Fibroblast of villous mesenchyme (primary cell): ENCODE measurements at regions not wholly inside any gene's neighbourhood (a gene's known extent, or its start where the extent isn't known, plus 50 kb on each side); places are given as distances from the start of the nearest gene placed in this dataset.

Experiments used
- DNase-seq: peaks from one replicate; pipeline ENCODE4 v3.0.0-alpha.2; 2010; ENCODE audit warnings: low read depth
- H3K4me3 ChIP-seq: 2 replicates; pipeline ENCODE4 v1.5.1; 2011; ENCODE audit warnings: low read depth, mild to moderate bottlenecking, low read length
- CTCF ChIP-seq: IDR thresholded peaks from 2 replicates; pipeline ENCODE4 v1.5.1; 2012; ENCODE audit warnings: low read depth, mild to moderate bottlenecking, low read length; ENCODE audit not compliant: insufficient read depth

GRCh38 chr1:29728703-29729102 lies 492.4 kb downstream of the PTPRU start:
- no peak for TF ChIP-seq CTCF
- no peak overlapping the region for H3K4me3 ChIP-seq
- DNase-seq = no peak

GRCh38 chr1:29725262-29725661 lies 488.9 kb downstream of the PTPRU start:
- no peak for DNase-seq
- TF ChIP-seq CTCF = no peak

GRCh38 chr1:29722598-29722997 lies 486.3 kb downstream of the PTPRU start:
- no peak for TF ChIP-seq CTCF
- H3K4me3 ChIP-seq = no peak overlapping the region
- DNase-seq = no peak

More at GRCh38 chr1:29725262-29725661, 488.9 kb downstream of the PTPRU start:
- H3K4me3 ChIP-seq = no peak overlapping the region

- DNase-seq = no peak
- TF ChIP-seq CTCF = no peak
Observed at GRCh38 chr1:29719253-29719652, 482.9 kb downstream of the PTPRU start.

GRCh38 chr1:29718791-29719190 lies 482.5 kb downstream of the PTPRU start:
- DNase-seq = no peak
- H3K4me3 ChIP-seq = no peak overlapping the region
- TF ChIP-seq CTCF = no peak

More at GRCh38 chr1:29719253-29719652, 482.9 kb downstream of the PTPRU start:
- H3K4me3 ChIP-seq = no peak overlapping the region

GRCh38 chr1:29716306-29716705 lies 480.0 kb downstream of the PTPRU start:
- no peak overlapping the region for H3K4me3 ChIP-seq
- no peak for DNase-seq
- no peak for TF ChIP-seq CTCF

- H3K4me3 ChIP-seq = no peak overlapping the region
- TF ChIP-seq CTCF = peak; percentile 42
- DNase-seq = no peak
Observed at GRCh38 chr1:29713857-29714256, 477.5 kb downstream of the PTPRU start.
